ENCODE measurements at regions not wholly inside any gene's neighbourhood (a gene's known extent, or its start where the extent isn't known, plus 50 kb on each side); places are given as distances from the start of the nearest gene placed in this dataset.

GRCh38 chr14:61147381-61147821 is 133.7 kb downstream of the TMEM30B start (continued):
- TF ChIP-seq GTF2F1 (IDR thresholded peaks at IDR 0.05; ENCODE audit: borderline replicate concordance, low read depth, low read length): no peak
- no peak for TF ChIP-seq SP2 (IDR thresholded peaks at IDR 0.05; ENCODE audit: low read length)
